GM23248 (cell line): ENCODE measurements at regions not wholly inside any gene's neighbourhood (a gene's known extent, or its start where the extent isn't known, plus 50 kb on each side); places are given as distances from the start of the nearest gene placed in this dataset.

Source experiments
- DNase-seq: peaks from one replicate; pipeline ENCODE4 v3.0.0-alpha.2; 2015
- H2AFZ ChIP-seq: fragments of 200-600 bp; sonication (generic); 2 replicates; pipeline ENCODE4 v1.6.1; 2016; ENCODE audit warnings: antibody characterized with exemption
- H3F3A ChIP-seq: fragments of 200-600 bp; sonication (generic); 2 replicates; pipeline ENCODE4 v1.6.1; 2016; ENCODE audit warnings: mild to moderate bottlenecking, antibody characterized with exemption, mixed run types; ENCODE audit not compliant: insufficient read depth
- H3K27ac ChIP-seq: fragments of 200-600 bp; sonication (generic); 2 replicates; pipeline ENCODE4 v1.5.1; 2016; ENCODE audit warnings: mild to moderate bottlenecking
- H3K27me3 ChIP-seq: fragments of 200-600 bp; sonication (generic); replicated peaks from 2 replicates; pipeline ENCODE4 v1.6.1; 2016; ENCODE audit warnings: mild to moderate bottlenecking; ENCODE audit not compliant: insufficient read depth
- H3K36me3 ChIP-seq: fragments of 200-600 bp; sonication (generic); 2 replicates; pipeline ENCODE4 v1.6.1; 2016; ENCODE audit warnings: low read depth, mild to moderate bottlenecking
- H3K4me1 ChIP-seq: fragments of 200-600 bp; sonication (generic); 2 replicates; pipeline ENCODE4 v1.6.1; 2016; ENCODE audit warnings: mild to moderate bottlenecking; ENCODE audit not compliant: insufficient read depth
- H3K4me2 ChIP-seq: fragments of 200-600 bp; sonication (generic); one replicate; pipeline ENCODE4 v1.6.1; 2016; ENCODE audit warnings: mild to moderate bottlenecking; ENCODE audit not compliant: unreplicated experiment
- H3K4me3 ChIP-seq: fragments of 200-600 bp; sonication (generic); 2 replicates; pipeline ENCODE4 v1.5.1; 2016; ENCODE audit warnings: mild to moderate bottlenecking
- H3K79me2 ChIP-seq: fragments of 200-600 bp; sonication (generic); 2 replicates; pipeline ENCODE4 v1.6.1; 2016; ENCODE audit warnings: mild to moderate bottlenecking; ENCODE audit not compliant: insufficient read depth
- H3K9ac ChIP-seq: fragments of 200-600 bp; sonication (generic); 2 replicates; pipeline ENCODE4 v1.6.1; 2016; ENCODE audit warnings: mild to moderate bottlenecking
- H3K9me2 ChIP-seq: fragments of 200-600 bp; sonication (generic); 2 replicates; pipeline ENCODE4 v1.6.1; 2016; ENCODE audit warnings: mixed run types, mild to moderate bottlenecking, moderate library complexity; ENCODE audit not compliant: insufficient read depth
- H3K9me3 ChIP-seq: fragments of 200-600 bp; sonication (generic); one replicate; pipeline ENCODE4 v1.6.1; 2017; ENCODE audit warnings: low read depth
- H4K20me1 ChIP-seq: fragments of 200-600 bp; sonication (generic); 2 replicates; pipeline ENCODE4 v1.6.0; 2016; ENCODE audit not compliant: insufficient read depth
- EZH2 ChIP-seq: fragments of 200-600 bp; sonication (generic); IDR thresholded peaks from 2 replicates; pipeline ENCODE4 v1.6.1; 2018; ENCODE audit warnings: antibody characterized with exemption, mild to moderate bottlenecking; ENCODE audit not compliant: insufficient read depth, poor library complexity, severe bottlenecking
- EZH2phosphoT487 ChIP-seq: fragments of 200-600 bp; sonication (generic); IDR thresholded peaks from 2 replicates; pipeline ENCODE4 v1.6.1; 2018; ENCODE audit warnings: antibody characterized with exemption, moderate library complexity, mild to moderate bottlenecking, low read depth; ENCODE audit not compliant: insufficient read depth
- WGBS, 2 experiments: methylation state at CpG; one replicate each; pipeline ENCODE4 v1.1.6; 2015 to 2017; ENCODE audit warnings: low lambda C conversion rate in 2 of 2, low coverage in 1 of 2; ENCODE audit errors: missing lambda C conversion rate in 2 of 2; 5-methylcytosine and 5-hydroxymethylcytosine counted together
- in situ Hi-C: fragments of 300-500 bp; cut with MboI; formaldehyde crosslinking; loops from 2 replicates; pipeline ENCODE4 v1.15.0; 2020

DNA sequence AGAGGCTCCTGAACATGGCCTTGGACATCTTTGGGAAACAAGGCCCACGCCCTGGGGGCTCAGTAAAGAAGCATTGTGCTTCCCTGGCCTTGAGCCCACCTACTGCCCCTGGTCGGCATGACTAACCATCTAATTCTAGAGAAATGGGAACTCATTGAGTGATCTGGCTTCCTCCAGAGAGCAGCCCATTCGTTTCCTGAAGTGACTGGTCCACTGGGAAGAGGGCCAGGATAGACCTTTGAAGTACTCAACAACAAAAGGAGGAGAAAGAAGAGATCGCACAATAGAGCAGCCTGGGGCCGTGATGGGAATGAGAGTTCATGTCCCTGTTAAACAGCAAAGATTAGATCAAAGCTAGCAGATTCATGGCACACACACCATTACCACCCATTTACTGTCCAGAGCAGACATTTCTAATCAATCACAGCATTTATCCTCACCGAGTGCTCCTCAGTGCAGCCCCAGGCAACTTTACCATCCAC lies 514.4 kb upstream of the PROK2 start:
- no peak overlapping the region for H3K9ac ChIP-seq
- no peaks in the 10 kb centered on the region for H4K20me1 ChIP-seq
- no peaks in the 10 kb centered on the region for H3K79me2 ChIP-seq
- H3K9me2 ChIP-seq, result no peaks in the 10 kb centered on the region
- no peaks in the 10 kb centered on the region for H3K36me3 ChIP-seq
- TF ChIP-seq EZH2phosphoT487, result no peak
- DNase-seq, result peak; percentile 83
- H3F3A ChIP-seq, result no peaks in the 10 kb centered on the region
- 0 out of 2 replicates have a peak, but pooled peaks cover 3% of the 10 kb centered on the region for H3K4me1 ChIP-seq
- no peak overlapping the region for H3K4me2 ChIP-seq
- 47 to 58% methylated on average over 6 of the region's 6 CpGs for WGBS, 2 experiments
- H3K9me3 ChIP-seq, result no peaks in the 10 kb centered on the region
- H3K27me3 ChIP-seq, result peaks cover under 1% of the 10 kb centered on the region; the same call in 1 of the 2 replicates
- H3K27ac ChIP-seq, result no peak overlapping the region
- in situ Hi-C loops, result no loop called here
- H2AFZ ChIP-seq, result no peak overlapping the region
- H3K4me3 ChIP-seq, result no peak overlapping the region

DNA sequence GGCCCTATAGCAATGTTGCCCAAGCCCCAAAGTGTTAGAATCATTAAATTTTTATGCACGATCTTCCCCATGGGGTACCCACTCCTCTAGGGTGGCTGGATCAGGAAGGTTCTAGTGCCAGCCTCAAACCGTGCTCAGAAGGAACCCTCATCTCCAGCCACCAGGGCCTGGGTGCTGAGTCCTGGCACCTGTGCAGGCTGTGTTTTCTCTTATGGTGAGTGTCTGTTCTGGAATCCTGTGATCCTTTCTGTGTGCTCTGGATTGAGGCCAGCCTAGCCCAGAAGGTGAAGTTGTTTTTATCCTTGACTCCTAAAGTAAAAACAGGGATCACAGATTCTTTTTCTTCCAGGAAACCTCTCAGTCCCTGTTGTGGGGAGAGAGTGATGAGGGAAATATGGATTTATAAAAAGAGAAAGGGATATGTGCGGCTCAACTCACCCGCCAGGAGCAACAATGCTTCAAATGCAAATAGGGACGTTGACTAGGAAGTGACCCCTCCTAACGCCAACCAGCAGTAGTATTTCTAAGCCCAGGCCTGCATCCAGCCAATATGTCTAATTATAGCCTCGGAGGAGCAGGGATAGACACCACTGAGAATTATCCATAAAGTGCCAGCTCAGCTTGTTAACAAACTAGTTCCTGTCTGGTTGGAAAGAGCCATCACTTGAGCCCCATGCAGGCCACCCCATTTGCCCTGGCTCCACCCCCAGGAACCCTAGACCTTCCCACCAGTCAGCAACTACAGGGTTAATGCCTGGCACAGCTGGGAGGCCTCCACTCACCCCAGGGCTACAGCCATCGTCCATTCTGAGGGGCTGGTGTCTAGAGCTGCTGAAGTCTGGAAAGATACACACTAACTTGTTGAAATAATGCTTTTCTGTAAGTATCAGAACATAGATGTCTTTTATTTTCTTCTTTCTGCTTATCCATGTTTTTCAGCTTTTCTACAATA lies 513.5 kb upstream of the PROK2 start:
- 60 to 62% methylated on average over 8 of the region's 8 CpGs for WGBS, 2 experiments
- H3K9me3 ChIP-seq, result no peaks in the 10 kb centered on the region
- DNase-seq, result no peak
- in situ Hi-C loops, result no loop called here
- H3K9ac ChIP-seq, result no peak overlapping the region
- H3K27me3 ChIP-seq, result peaks cover 9% of the 10 kb centered on the region; the same call in 1 of the 2 replicates
- H3K79me2 ChIP-seq, result no peaks in the 10 kb centered on the region
- H3K4me1 ChIP-seq, result 0 out of 2 replicates have a peak, but pooled peaks cover 3% of the 10 kb centered on the region
- H4K20me1 ChIP-seq, result no peaks in the 10 kb centered on the region
- H3K4me2 ChIP-seq, result no peak overlapping the region
- no peak overlapping the region for H3K27ac ChIP-seq
- H3K4me3 ChIP-seq, result no peak overlapping the region
- no peak for TF ChIP-seq EZH2
- no peaks in the 10 kb centered on the region for H3K9me2 ChIP-seq
- no peak overlapping the region for H2AFZ ChIP-seq
- no peaks in the 10 kb centered on the region for H3K36me3 ChIP-seq
- no peaks in the 10 kb centered on the region for H3F3A ChIP-seq

DNA sequence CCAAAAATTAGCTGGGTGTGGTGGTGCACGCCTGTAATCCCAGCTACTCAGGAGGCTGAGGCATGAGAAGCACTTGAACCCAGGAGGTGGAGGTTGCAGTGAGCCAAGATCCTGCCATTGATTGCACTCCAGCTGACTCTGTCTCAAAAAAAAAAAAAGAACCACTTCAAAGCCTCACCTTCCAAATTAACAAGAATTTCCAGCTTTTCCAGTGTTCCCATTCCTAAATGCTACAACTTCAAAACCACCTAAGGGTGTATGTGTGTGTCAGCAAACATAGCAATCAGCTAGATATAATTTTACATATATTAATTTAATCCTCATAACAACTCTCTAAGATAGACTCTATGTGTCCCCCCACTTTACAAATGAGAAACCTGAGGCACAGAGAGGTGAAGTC lies 512.5 kb upstream of the PROK2 start:
- Histone ChIP-seq H3F3A (no peaks in the 10 kb centered on the region), H3K79me2 (no peaks in the 10 kb centered on the region), H3K4me2 (no peak overlapping the region), H3K27me3 (peaks cover 10% of the 10 kb centered on the region; the same call in 1 of the 2 replicates), H3K4me1 (0 out of 2 replicates have a peak, but pooled peaks cover 3% of the 10 kb centered on the region), H2AFZ (no peak overlapping the region), H4K20me1 (no peaks in the 10 kb centered on the region), H3K9me3 (no peaks in the 10 kb centered on the region), H3K9ac (no peak overlapping the region), H3K27ac (no peak overlapping the region), H3K9me2 (no peaks in the 10 kb centered on the region), H3K4me3 (no peak overlapping the region), H3K36me3 (no peaks in the 10 kb centered on the region)
- in situ Hi-C loops, result no loop called here
- TF ChIP-seq EZH2 (no peak), EZH2phosphoT487 (no peak)
- no peak for DNase-seq
- 36 to 54% methylated on average over 1 of the region's 1 CpG for WGBS, 2 experiments

DNA sequence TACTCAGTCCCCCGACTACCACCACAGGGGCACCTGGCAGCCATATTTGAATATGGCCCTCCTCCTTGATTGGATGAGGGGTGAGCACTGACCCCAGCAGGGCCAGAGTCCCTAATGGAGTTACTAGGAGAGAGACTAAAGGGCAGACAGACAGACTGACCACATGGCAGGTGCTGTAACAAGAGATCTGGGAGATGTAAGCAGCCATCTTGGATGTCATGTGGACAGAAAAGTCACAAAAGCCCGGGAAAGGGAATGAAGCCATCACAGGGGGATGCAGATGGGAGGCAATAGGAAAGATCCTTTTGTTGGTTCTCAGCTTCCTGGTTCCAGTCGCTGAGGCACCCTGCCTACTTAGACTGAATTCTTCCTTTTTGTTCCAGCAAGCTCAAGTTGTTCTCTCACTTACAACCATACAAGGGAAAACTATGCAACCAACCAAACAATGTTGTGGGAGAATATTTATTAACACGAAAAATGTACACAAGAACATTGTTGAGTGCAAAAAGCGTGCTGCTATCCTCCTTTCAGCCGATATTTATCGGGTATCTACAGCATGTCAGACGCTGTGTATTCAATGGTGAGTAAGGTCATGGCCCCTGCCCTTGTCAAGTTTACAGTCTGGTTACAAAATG lies 511.6 kb upstream of the PROK2 start:
- Histone ChIP-seq H3K9me3 (no peaks in the 10 kb centered on the region), H3K9ac (no peak overlapping the region), H3K27me3 (peaks cover 10% of the 10 kb centered on the region; the same call in 1 of the 2 replicates), H3K9me2 (no peaks in the 10 kb centered on the region), H4K20me1 (no peaks in the 10 kb centered on the region), H3K4me1 (0 out of 2 replicates have a peak, but pooled peaks cover 3% of the 10 kb centered on the region), H3K27ac (no peak overlapping the region), H3F3A (no peaks in the 10 kb centered on the region), H3K36me3 (no peaks in the 10 kb centered on the region), H2AFZ (no peak overlapping the region), H3K79me2 (no peaks in the 10 kb centered on the region), H3K4me3 (no peak overlapping the region), H3K4me2 (no peak overlapping the region)
- DNase-seq, result no peak
- WGBS, 2 experiments, result 81 to 83% methylated on average over 8 of the region's 8 CpGs
- TF ChIP-seq EZH2, result no peak
- no peak for TF ChIP-seq EZH2phosphoT487
- in situ Hi-C loops, result no loop called here
